Karpas-422 (cell line): ENCODE measurements at regions not wholly inside any gene's neighbourhood (a gene's known extent, or its start where the extent isn't known, plus 50 kb on each side); places are given as distances from the start of the nearest gene placed in this dataset.

Experiments used
- DNase-seq: peaks from one replicate; pipeline ENCODE4 v3.0.0-alpha.2; 2015
- H2AFZ ChIP-seq: fragments of 200-600 bp; sonication (generic); 2 replicates; pipeline ENCODE4 v1.6.1; 2014; ENCODE audit warnings: antibody characterized with exemption, low read length, mixed read lengths
- H3K27ac ChIP-seq: fragments of 200-600 bp; sonication (generic); 2 replicates; pipeline ENCODE4 v1.5.1; 2014; ENCODE audit warnings: mild to moderate bottlenecking, low read length, moderate library complexity
- H3K27me3 ChIP-seq: fragments of 200-600 bp; sonication (generic); 2 replicates; pipeline ENCODE4 v1.6.1; 2014; ENCODE audit warnings: low read length, mixed read lengths
- H3K36me3 ChIP-seq: fragments of 200-600 bp; sonication (generic); 2 replicates; pipeline ENCODE4 v1.6.1; 2014; ENCODE audit warnings: low read length, mixed read lengths; ENCODE audit not compliant: insufficient read depth
- H3K4me1 ChIP-seq: fragments of 200-600 bp; sonication (generic); 2 replicates; pipeline ENCODE4 v1.6.1; 2014; ENCODE audit warnings: mild to moderate bottlenecking, low read length, mixed read lengths
- H3K4me2 ChIP-seq: fragments of 200-600 bp; sonication (generic); 2 replicates; pipeline ENCODE4 v1.6.1; 2014; ENCODE audit warnings: low read length, low read depth, mild to moderate bottlenecking; ENCODE audit not compliant: poor library complexity, severe bottlenecking
- H3K4me3 ChIP-seq: fragments of 200-600 bp; sonication (generic); 2 replicates; pipeline ENCODE4 v1.5.1; 2014; ENCODE audit warnings: mild to moderate bottlenecking, antibody characterized with exemption, low read length, mixed read lengths
- H3K79me2 ChIP-seq: fragments of 200-600 bp; sonication (generic); 2 replicates; pipeline ENCODE4 v1.6.1; 2014; ENCODE audit warnings: mild to moderate bottlenecking, low read length, mixed read lengths
- H3K9ac ChIP-seq: fragments of 200-600 bp; sonication (generic); 2 replicates; pipeline ENCODE4 v1.6.0; 2014; ENCODE audit warnings: low read length
- H3K9me2 ChIP-seq: fragments of 200-600 bp; sonication (generic), shearing (Covaris generic); replicated peaks from 2 replicates; pipeline ENCODE4 v1.6.0; 2014; ENCODE audit warnings: mild to moderate bottlenecking, low read length, moderate library complexity; ENCODE audit not compliant: insufficient read depth
- H3K9me3 ChIP-seq: fragments of 300-700, 200-600 bp; sonication (generic); 2 replicates; pipeline ENCODE4 v1.6.1; 2014; ENCODE audit warnings: low read length, mixed read lengths
- H4K20me1 ChIP-seq: fragments of 200-600 bp; sonication (generic); 2 replicates; pipeline ENCODE4 v1.6.1; 2014; ENCODE audit warnings: mild to moderate bottlenecking, antibody characterized with exemption, low read length, low read depth; ENCODE audit not compliant: insufficient read depth

- Histone ChIP-seq H4K20me1 (no peaks in the 10 kb centered on the region), H3K4me1 (no peaks in the 10 kb centered on the region), H3K4me2 (no peak overlapping the region), H3K9me2 (no peaks in the 10 kb centered on the region), H2AFZ (no peak overlapping the region), H3K27ac (no peak overlapping the region), H3K27me3 (no peaks in the 10 kb centered on the region), H3K4me3 (no peak overlapping the region), H3K36me3 (no peaks in the 10 kb centered on the region), H3K79me2 (no peaks in the 10 kb centered on the region), H3K9me3 (no peaks in the 10 kb centered on the region), H3K9ac (no peak overlapping the region)
- DNase-seq = no peak
Measured at GRCh38 chr22:26916236-26916635, 258.8 kb downstream of the MIAT start.

GRCh38 chr22:26918226-26918625 is 260.8 kb downstream of the MIAT start:
- Histone ChIP-seq H3K9me2 (no peaks in the 10 kb centered on the region), H3K36me3 (no peaks in the 10 kb centered on the region), H3K4me1 (no peaks in the 10 kb centered on the region), H3K4me2 (no peak overlapping the region), H3K79me2 (no peaks in the 10 kb centered on the region), H3K27ac (no peak overlapping the region), H2AFZ (no peak overlapping the region), H4K20me1 (no peaks in the 10 kb centered on the region), H3K4me3 (no peak overlapping the region), H3K9ac (no peak overlapping the region), H3K27me3 (no peaks in the 10 kb centered on the region), H3K9me3 (no peaks in the 10 kb centered on the region)
- peak; percentile 42 for DNase-seq

GRCh38 chr22:26921726-26922125 is 264.3 kb downstream of the MIAT start:
- Histone ChIP-seq H2AFZ (no peak overlapping the region), H3K27ac (no peak overlapping the region), H3K9me2 (no peaks in the 10 kb centered on the region), H3K4me1 (no peaks in the 10 kb centered on the region), H3K4me2 (no peak overlapping the region), H3K27me3 (no peaks in the 10 kb centered on the region), H3K9ac (no peak overlapping the region), H4K20me1 (no peaks in the 10 kb centered on the region), H3K36me3 (no peaks in the 10 kb centered on the region), H3K79me2 (no peaks in the 10 kb centered on the region), H3K4me3 (no peak overlapping the region), H3K9me3 (no peaks in the 10 kb centered on the region)
- DNase-seq = no peak

- no peak overlapping the region for H3K27ac ChIP-seq
- no peaks in the 10 kb centered on the region for H3K4me1 ChIP-seq
- peak; percentile 42 for DNase-seq
- H3K79me2 ChIP-seq = no peaks in the 10 kb centered on the region
- no peaks in the 10 kb centered on the region for H3K36me3 ChIP-seq
- no peak overlapping the region for H3K4me2 ChIP-seq
- no peak overlapping the region for H3K9ac ChIP-seq
- no peaks in the 10 kb centered on the region for H3K9me3 ChIP-seq
- no peaks in the 10 kb centered on the region for H4K20me1 ChIP-seq
- no peak overlapping the region for H3K4me3 ChIP-seq
- no peak overlapping the region for H2AFZ ChIP-seq
- H3K27me3 ChIP-seq = no peaks in the 10 kb centered on the region
- H3K9me2 ChIP-seq = no peaks in the 10 kb centered on the region
Measured at GRCh38 chr22:26922806-26923205, 265.4 kb downstream of the MIAT start.

GRCh38 chr22:26923531-26923930 is 266.1 kb downstream of the MIAT start:
- no peak for DNase-seq
- Histone ChIP-seq H4K20me1 (no peaks in the 10 kb centered on the region), H3K27ac (no peak overlapping the region), H3K9ac (no peak overlapping the region), H3K36me3 (no peaks in the 10 kb centered on the region), H3K4me1 (no peaks in the 10 kb centered on the region), H3K79me2 (no peaks in the 10 kb centered on the region), H3K9me2 (no peaks in the 10 kb centered on the region), H3K4me2 (no peak overlapping the region), H3K27me3 (no peaks in the 10 kb centered on the region), H2AFZ (no peak overlapping the region), H3K4me3 (no peak overlapping the region), H3K9me3 (no peaks in the 10 kb centered on the region)

GRCh38 chr22:26927821-26928220 is 270.4 kb downstream of the MIAT start:
- Histone ChIP-seq H4K20me1 (no peaks in the 10 kb centered on the region), H3K9ac (no peak overlapping the region), H3K9me3 (no peaks in the 10 kb centered on the region), H3K4me2 (no peak overlapping the region), H3K36me3 (no peaks in the 10 kb centered on the region), H3K27me3 (no peaks in the 10 kb centered on the region), H3K27ac (no peak overlapping the region), H3K79me2 (no peaks in the 10 kb centered on the region), H3K4me1 (no peaks in the 10 kb centered on the region), H3K9me2 (no peaks in the 10 kb centered on the region), H3K4me3 (no peak overlapping the region), H2AFZ (no peak overlapping the region)
- DNase-seq = no peak

- no peak for DNase-seq
- Histone ChIP-seq H3K27me3 (no peaks in the 10 kb centered on the region), H3K4me3 (no peak overlapping the region), H4K20me1 (no peaks in the 10 kb centered on the region), H3K9me2 (no peaks in the 10 kb centered on the region), H3K4me2 (no peak overlapping the region), H3K36me3 (no peaks in the 10 kb centered on the region), H2AFZ (no peak overlapping the region), H3K9ac (no peak overlapping the region), H3K79me2 (no peaks in the 10 kb centered on the region), H3K9me3 (no peaks in the 10 kb centered on the region), H3K4me1 (no peaks in the 10 kb centered on the region), H3K27ac (no peak overlapping the region)
Measured at GRCh38 chr22:26931471-26931870, 274.1 kb downstream of the MIAT start.

- no peak overlapping the region for H3K4me2 ChIP-seq
- no peaks in the 10 kb centered on the region for H3K4me1 ChIP-seq
- no peak overlapping the region for H3K27ac ChIP-seq
- no peaks in the 10 kb centered on the region for H3K79me2 ChIP-seq
- no peaks in the 10 kb centered on the region for H3K27me3 ChIP-seq
- no peak overlapping the region for H3K4me3 ChIP-seq
- no peaks in the 10 kb centered on the region for H4K20me1 ChIP-seq
- DNase-seq = no peak
- no peaks in the 10 kb centered on the region for H3K9me2 ChIP-seq
- 0 out of 2 replicates have a peak, but pooled peaks cover 3% of the 10 kb centered on the region for H3K9me3 ChIP-seq
- H3K36me3 ChIP-seq = no peaks in the 10 kb centered on the region
- H2AFZ ChIP-seq = no peak overlapping the region
- no peak overlapping the region for H3K9ac ChIP-seq
Measured at GRCh38 chr22:26933105-26933590, 275.8 kb downstream of the MIAT start.

GRCh38 chr22:26937213-26937612 is 279.8 kb downstream of the MIAT start:
- no peak overlapping the region for H3K27ac ChIP-seq
- H3K4me1 ChIP-seq = no peaks in the 10 kb centered on the region
- H3K4me2 ChIP-seq = no peak overlapping the region
- no peaks in the 10 kb centered on the region for H4K20me1 ChIP-seq
- no peak for DNase-seq
- no peak overlapping the region for H3K4me3 ChIP-seq
- H2AFZ ChIP-seq = no peak overlapping the region
- H3K9me3 ChIP-seq = 0 out of 2 replicates have a peak, but pooled peaks cover 3% of the 10 kb centered on the region
- no peaks in the 10 kb centered on the region for H3K27me3 ChIP-seq
- no peaks in the 10 kb centered on the region for H3K79me2 ChIP-seq
- H3K9me2 ChIP-seq = no peaks in the 10 kb centered on the region
- H3K36me3 ChIP-seq = no peaks in the 10 kb centered on the region
- H3K9ac ChIP-seq = no peak overlapping the region
